HFFc6 (cell line): ENCODE measurements at regions not wholly inside any gene's neighbourhood (a gene's known extent, or its start where the extent isn't known, plus 50 kb on each side); places are given as distances from the start of the nearest gene placed in this dataset.
"Not testable (repeated sequence)": the region's sequence is repeated elsewhere in the genome, so short reads cannot be mapped to it uniquely, and the experiment has no call there.

Experiments
- DNase-seq: peaks from one replicate; pipeline ENCODE4 v3.0.0-alpha.2; 2018
- H3K27ac Mint-ChIP-seq: 2 replicates; pipeline ENCODE4 v1.8.0; 2020; ENCODE audit warnings: mild to moderate bottlenecking, mixed read lengths
- H3K27me3 Mint-ChIP-seq: 2 replicates; pipeline ENCODE4 v1.8.0; 2021; ENCODE audit warnings: mild to moderate bottlenecking, moderate library complexity, mixed read lengths; ENCODE audit not compliant: insufficient read depth
- H3K36me3 Mint-ChIP-seq: 2 replicates; pipeline ENCODE4 v1.8.0; 2021; ENCODE audit warnings: low read depth, mixed read lengths
- H3K4me1 Mint-ChIP-seq: 2 replicates; pipeline ENCODE4 v1.8.0; 2020; ENCODE audit warnings: low read depth, mixed read lengths
- H3K4me3 Mint-ChIP-seq: 2 replicates; pipeline ENCODE4 v1.8.0; 2020; ENCODE audit warnings: mild to moderate bottlenecking, moderate library complexity, mixed read lengths
- H3K9me3 Mint-ChIP-seq: 2 replicates; pipeline ENCODE4 v1.8.0; 2020; ENCODE audit warnings: mild to moderate bottlenecking, mixed read lengths
- CTCF ChIP-seq: fragments of 200-600 bp; sonication (generic); IDR thresholded peaks from 2 replicates; pipeline ENCODE4 v1.5.0; 2021; ENCODE audit warnings: antibody characterized with exemption, mild to moderate bottlenecking

DNA sequence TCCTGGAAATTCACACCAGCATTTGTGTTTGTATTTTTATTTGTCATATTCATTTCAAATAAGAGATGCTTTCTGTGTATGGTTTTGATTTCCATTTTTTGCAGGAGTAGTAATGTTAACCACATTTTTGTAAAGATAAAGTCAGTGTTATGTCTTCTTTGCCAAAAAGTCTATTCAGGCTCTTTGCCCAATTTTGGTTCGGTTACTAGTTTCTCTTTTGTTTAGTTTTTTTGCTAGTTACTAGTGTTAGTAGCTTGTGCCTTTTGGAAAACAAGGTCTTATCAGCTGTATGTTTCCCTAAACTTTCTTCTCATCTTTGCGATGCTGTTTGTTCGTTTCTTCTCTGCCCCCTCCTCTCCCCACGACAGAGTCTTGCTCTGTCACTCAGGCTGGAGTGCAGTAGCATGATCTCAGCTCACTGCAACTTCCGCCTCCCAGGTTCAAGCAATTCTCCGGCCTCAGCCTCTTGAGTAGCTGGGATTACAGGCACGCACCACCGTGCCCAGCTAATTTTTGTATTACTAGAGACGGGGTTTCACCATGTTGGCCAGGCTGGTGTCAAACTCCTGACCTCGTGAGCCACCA is 112.3 kb upstream of the GRK3 start:
- H3K27me3 Mint-ChIP-seq: no peaks in the 10 kb centered on the region; the same call in 1 of the 2 replicates
- peak overlapping the region; percentile 70 for H3K27ac Mint-ChIP-seq
- no peaks in the 10 kb centered on the region for H3K9me3 Mint-ChIP-seq
- TF ChIP-seq CTCF: no peak
- DNase-seq: no peak
- H3K4me1 Mint-ChIP-seq: peaks cover 35% of the 10 kb centered on the region
- peak overlapping the region; percentile 78 for H3K4me3 Mint-ChIP-seq
- peaks cover 16% of the 10 kb centered on the region for H3K36me3 Mint-ChIP-seq

- H3K36me3 Mint-ChIP-seq: peaks cover 16% of the 10 kb centered on the region
- no peak overlapping the region; the same call in 1 of the 2 replicates for H3K4me3 Mint-ChIP-seq
- no peaks in the 10 kb centered on the region for H3K9me3 Mint-ChIP-seq
- H3K4me1 Mint-ChIP-seq: peaks cover 35% of the 10 kb centered on the region
- DNase-seq: no peak
- H3K27ac Mint-ChIP-seq: peak overlapping the region; percentile 70; the same call in 1 of the 2 replicates
- H3K27me3 Mint-ChIP-seq: no peaks in the 10 kb centered on the region; the same call in 1 of the 2 replicates
- no peak for TF ChIP-seq CTCF
Measured at GRCh38 chr22:25453058-25453457, 111.4 kb upstream of the GRK3 start.

GRCh38 chr22:25453557-25453956 is 110.9 kb upstream of the GRK3 start:
- H3K4me3 Mint-ChIP-seq: no peak overlapping the region
- H3K27me3 Mint-ChIP-seq: no peaks in the 10 kb centered on the region; the same call in 1 of the 2 replicates
- H3K27ac Mint-ChIP-seq: no peak overlapping the region
- DNase-seq: no peak
- peaks cover 16% of the 10 kb centered on the region for H3K36me3 Mint-ChIP-seq
- no peak for TF ChIP-seq CTCF
- peaks cover 35% of the 10 kb centered on the region for H3K4me1 Mint-ChIP-seq
- no peaks in the 10 kb centered on the region for H3K9me3 Mint-ChIP-seq

GRCh38 chr22:25456300-25457043 is 108.0 kb upstream of the GRK3 start:
- not testable (repeated sequence) for H3K27me3 Mint-ChIP-seq, H3K4me3 Mint-ChIP-seq, DNase-seq, H3K9me3 Mint-ChIP-seq, H3K27ac Mint-ChIP-seq
- H3K4me1 Mint-ChIP-seq: peaks cover 16% of the 10 kb centered on the region
- H3K36me3 Mint-ChIP-seq: peaks cover 30% of the 10 kb centered on the region

- not testable (repeated sequence) for DNase-seq, H3K27ac Mint-ChIP-seq, H3K9me3 Mint-ChIP-seq, H3K27me3 Mint-ChIP-seq, H3K4me1 Mint-ChIP-seq, H3K4me3 Mint-ChIP-seq
- H3K36me3 Mint-ChIP-seq: peaks cover 31% of the 10 kb centered on the region
Measured at GRCh38 chr22:25458631-25459030, 105.8 kb upstream of the GRK3 start.

DNA sequence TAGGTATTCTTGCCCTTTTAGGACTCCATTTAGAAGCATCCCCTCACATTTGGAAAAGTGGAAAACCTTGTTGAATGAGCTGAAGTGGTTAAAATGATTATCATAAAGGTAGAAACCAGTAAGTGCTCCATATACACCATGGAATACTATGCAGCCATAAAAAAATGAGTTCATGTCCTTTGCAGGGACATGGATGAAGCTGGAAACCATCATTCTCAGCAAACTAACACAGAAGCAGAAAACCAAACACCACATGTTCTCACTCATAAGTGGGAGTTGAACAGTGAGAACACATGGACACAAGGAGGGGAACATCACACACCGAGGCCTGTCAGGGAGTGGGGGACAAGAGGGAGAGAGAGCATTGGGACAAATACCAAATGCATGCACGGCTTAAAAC is 103.8 kb upstream of the GRK3 start:
- H3K36me3 Mint-ChIP-seq: peaks cover 24% of the 10 kb centered on the region
- H3K4me1 Mint-ChIP-seq, DNase-seq, H3K4me3 Mint-ChIP-seq, H3K9me3 Mint-ChIP-seq, H3K27me3 Mint-ChIP-seq, H3K27ac Mint-ChIP-seq: not testable (repeated sequence)

DNA sequence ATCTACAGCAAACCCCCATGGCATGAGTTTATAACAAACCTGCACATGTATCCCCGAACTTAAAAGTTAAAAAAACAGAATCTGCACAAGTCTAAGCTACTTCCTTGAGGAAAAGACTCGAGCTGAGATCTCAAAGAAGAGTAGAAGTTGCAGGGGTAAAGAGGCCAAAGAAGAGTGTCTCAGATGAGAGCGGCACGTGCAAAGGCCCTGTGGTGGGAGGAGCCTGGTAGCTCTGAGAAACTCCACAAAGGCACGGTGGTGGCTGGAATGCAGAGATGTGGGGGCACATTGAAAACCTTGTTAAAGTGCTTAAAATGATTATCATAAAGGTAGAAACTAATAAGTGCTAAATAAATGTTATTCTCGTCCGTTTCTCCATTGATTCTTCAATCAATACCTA is 103.2 kb upstream of the GRK3 start:
- H3K4me1 Mint-ChIP-seq: no peaks in the 10 kb centered on the region
- H3K36me3 Mint-ChIP-seq: peaks cover 23% of the 10 kb centered on the region
- no peak overlapping the region for H3K4me3 Mint-ChIP-seq
- H3K9me3 Mint-ChIP-seq: no peaks in the 10 kb centered on the region
- no peak for DNase-seq
- TF ChIP-seq CTCF: no peak
- H3K27ac Mint-ChIP-seq: no peak overlapping the region
- no peaks in the 10 kb centered on the region; the same call in 1 of the 2 replicates for H3K27me3 Mint-ChIP-seq
